ENCODE measurements at regions not wholly inside any gene's neighbourhood (a gene's known extent, or its start where the extent isn't known, plus 50 kb on each side); places are given as distances from the start of the nearest gene placed in this dataset.

GRCh38 chr14:31930493-31931240 is 146.4 kb upstream of the ARHGAP5 start:
- ATAC-seq (ENCODE audit: low read depth) (no peak), DNase-seq (no peak)
- Mint-ChIP-seq H3K4me1 (no peaks in the 10 kb centered on the region), H3K27me3 (no peaks in the 10 kb centered on the region), H3K4me3 (no peak overlapping the region), H3K36me3 (ENCODE audit: low read depth) (no peaks in the 10 kb centered on the region), H3K9me3 (no peaks in the 10 kb centered on the region), H3K27ac (no peak overlapping the region)
- POLR2A ChIA-PET = no interaction called here
- intact Hi-C loops (cut with micrococcal nuclease) = no loop called here
- no peak for TF ChIP-seq CTCF (IDR thresholded peaks at IDR 0.05)
- CTCF ChIA-PET = no interaction called here

- CTCF ChIA-PET = no interaction called here
- Mint-ChIP-seq H3K4me1 (peaks cover 2% of the 10 kb centered on the region), H3K9me3 (no peaks in the 10 kb centered on the region), H3K27ac (no peak overlapping the region), H3K27me3 (no peaks in the 10 kb centered on the region), H3K36me3 (ENCODE audit: low read depth) (no peaks in the 10 kb centered on the region), H3K4me3 (no peak overlapping the region)
- intact Hi-C loops (cut with micrococcal nuclease) = no loop called here
- no peak for DNase-seq
- ATAC-seq (ENCODE audit: low read depth) = no peak
- TF ChIP-seq CTCF (IDR thresholded peaks at IDR 0.05) = no peak
- POLR2A ChIA-PET = no interaction called here
Measured at GRCh38 chr14:31932675-31933074, 144.4 kb upstream of the ARHGAP5 start.

GRCh38 chr14:31933716-31934115 is 143.4 kb upstream of the ARHGAP5 start:
- POLR2A ChIA-PET = no interaction called here
- no peak for DNase-seq
- Mint-ChIP-seq H3K36me3 (ENCODE audit: low read depth) (no peaks in the 10 kb centered on the region), H3K27me3 (no peaks in the 10 kb centered on the region), H3K27ac (no peak overlapping the region), H3K4me1 (peaks cover 7% of the 10 kb centered on the region), H3K4me3 (no peak overlapping the region), H3K9me3 (no peaks in the 10 kb centered on the region)
- TF ChIP-seq CTCF (IDR thresholded peaks at IDR 0.05) = no peak
- ATAC-seq (ENCODE audit: low read depth) = no peak
- intact Hi-C loops (cut with micrococcal nuclease) = no loop called here
- CTCF ChIA-PET = interaction anchor here (1.6 kb wide), 1 partner anchor 311 kb away, joined by 4 read pairs; no protein-coding TSS in a partner anchor

GRCh38 chr14:31934767-31935266 is 142.3 kb upstream of the ARHGAP5 start:
- Mint-ChIP-seq H3K27me3 (no peaks in the 10 kb centered on the region), H3K4me1 (peaks cover 7% of the 10 kb centered on the region), H3K9me3 (no peaks in the 10 kb centered on the region), H3K27ac (no peak overlapping the region), H3K4me3 (no peak overlapping the region), H3K36me3 (ENCODE audit: low read depth) (no peaks in the 10 kb centered on the region)
- DNase-seq = no peak
- no peak for ATAC-seq (ENCODE audit: low read depth)
- CTCF ChIA-PET = interaction anchor here (1.2 to 1.6 kb wide), 2 partner anchors 9 to 309 kb away, joined by 4 read pairs; no protein-coding TSS in a partner anchor
- POLR2A ChIA-PET = no interaction called here
- intact Hi-C loops (cut with micrococcal nuclease) = loop anchor here (5.0 kb wide), 1 partner anchor 112 kb away; no protein-coding TSS in a partner anchor
- no peak for TF ChIP-seq CTCF (IDR thresholded peaks at IDR 0.05)

GRCh38 chr14:31935391-31935790 is 141.7 kb upstream of the ARHGAP5 start:
- intact Hi-C loops (cut with micrococcal nuclease) = loop anchor here (5.0 kb wide), 1 partner anchor 112 kb away; no protein-coding TSS in a partner anchor
- CTCF ChIA-PET = interaction anchor here (1.2 to 1.6 kb wide), 2 partner anchors 9 to 309 kb away, joined by 4 read pairs; no protein-coding TSS in a partner anchor
- no peak for ATAC-seq (ENCODE audit: low read depth)
- TF ChIP-seq CTCF (IDR thresholded peaks at IDR 0.05) = no peak
- POLR2A ChIA-PET = no interaction called here
- no peak overlapping the region for H3K4me3 Mint-ChIP-seq
- no peak for DNase-seq
- H3K9me3 Mint-ChIP-seq = no peaks in the 10 kb centered on the region
- no peaks in the 10 kb centered on the region for H3K27me3 Mint-ChIP-seq
- H3K4me1 Mint-ChIP-seq = peaks cover 7% of the 10 kb centered on the region
- no peaks in the 10 kb centered on the region for H3K36me3 Mint-ChIP-seq (ENCODE audit: low read depth)
- no peak overlapping the region for H3K27ac Mint-ChIP-seq

All from activated B cell treated with CpG ODN at 0.5 μM for 24 hours (primary cell).